Muscle of back (tissue), 3 donors: ENCODE measurements at regions not wholly inside any gene's neighbourhood (a gene's known extent, or its start where the extent isn't known, plus 50 kb on each side); places are given as distances from the start of the nearest gene placed in this dataset.
"Not testable (repeated sequence)": the region's sequence is repeated elsewhere in the genome, so short reads cannot be mapped to it uniquely, and the experiment has no call there.

Experiments
- DNase-seq, 3 donors: peaks; one replicate each; pipeline versions ENCODE4 v3.0.0 to v3.0.0-alpha.2; 2013

GRCh38 chr5:85392309-85392708, 1007.6 kb upstream of the EDIL3 start:
- DNase-seq: not testable (repeated sequence)

GRCh38 chr5:85395526-85395925, 1010.8 kb upstream of the EDIL3 start:
- DNase-seq: no peak

GRCh38 chr5:85397451-85397850, 1012.8 kb upstream of the EDIL3 start:
- DNase-seq: no peak

GRCh38 chr5:85428426-85428934, 1043.8 kb upstream of the EDIL3 start:
- DNase-seq: no peak

- not testable (repeated sequence) for DNase-seq
These were observed 1047.0 kb upstream of the EDIL3 start for GRCh38 chr5:85431726-85432125.

- DNase-seq: peak in 1 of 3 donors; percentile 2
These were observed 1056.5 kb upstream of the EDIL3 start for GRCh38 chr5:85441156-85441555.

- DNase-seq: no peak
These were observed 1057.2 kb upstream of the EDIL3 start for GRCh38 chr5:85441853-85442252.

- DNase-seq: no peak
These were observed 1067.8 kb upstream of the EDIL3 start for GRCh38 chr5:85452322-85453025.

- DNase-seq: no peak
These were observed 1068.3 kb upstream of the EDIL3 start for GRCh38 chr5:85453026-85453349.

- no peak for DNase-seq
These were observed 1073.6 kb upstream of the EDIL3 start for GRCh38 chr5:85458319-85458718.

GRCh38 chr5:85462957-85463356, 1078.3 kb upstream of the EDIL3 start:
- no peak for DNase-seq

GRCh38 chr5:85466423-85466822, 1081.7 kb upstream of the EDIL3 start:
- no peak for DNase-seq

GRCh38 chr5:85472749-85473148, 1088.1 kb upstream of the EDIL3 start:
- no peak for DNase-seq

GRCh38 chr5:85475151-85475550, 1090.5 kb upstream of the EDIL3 start:
- DNase-seq: not testable (repeated sequence)

- no peak for DNase-seq
These were observed 1091.9 kb upstream of the EDIL3 start for GRCh38 chr5:85476617-85477016.

- no peak for DNase-seq
These were observed 1095.2 kb upstream of the EDIL3 start for GRCh38 chr5:85479849-85480248.

- no peak for DNase-seq
These were observed 1100.4 kb upstream of the EDIL3 start for GRCh38 chr5:85484982-85485574.

GRCh38 chr5:85488295-85488694, 1103.6 kb upstream of the EDIL3 start:
- DNase-seq: no peak

GRCh38 chr5:85500869-85501268, 1116.2 kb upstream of the EDIL3 start:
- no peak for DNase-seq

GRCh38 chr5:85512896-85513295, 1104.8 kb upstream of the COX7C start:
- no peak for DNase-seq

- DNase-seq: no peak
These were observed 1102.2 kb upstream of the COX7C start for GRCh38 chr5:85515588-85515987.

GRCh38 chr5:85517386-85517785, 1100.4 kb upstream of the COX7C start:
- no peak for DNase-seq

- peak in 1 of 3 donors; percentile 1 for DNase-seq
These were observed 1084.2 kb upstream of the COX7C start for GRCh38 chr5:85533341-85534047.
